CD4-positive, alpha-beta T cell treated with Interferon alpha-2 for 1 hour (primary cell): ENCODE measurements at regions not wholly inside any gene's neighbourhood (a gene's known extent, or its start where the extent isn't known, plus 50 kb on each side); places are given as distances from the start of the nearest gene placed in this dataset.
"Not testable (repeated sequence)": the region's sequence is repeated elsewhere in the genome, so short reads cannot be mapped to it uniquely, and the experiment has no call there.

Experiments
- DNase-seq, 2 donors: peaks; one replicate each; pipeline ENCODE4 v3.0.0-alpha.2; 2020 to 2022

- DNase-seq: no peak
Measured at GRCh38 chr5:98333921-98334320, 439.5 kb upstream of the RGMB start.

GRCh38 chr5:98334946-98335345 is 438.5 kb upstream of the RGMB start:
- no peak for DNase-seq

GRCh38 chr5:98339141-98339848 is 434.2 kb upstream of the RGMB start:
- no peak for DNase-seq

- no peak for DNase-seq
Measured at GRCh38 chr5:98341038-98342032, 432.1 kb upstream of the RGMB start.

GRCh38 chr5:98342958-98343660 is 430.4 kb upstream of the RGMB start:
- not testable (repeated sequence) for DNase-seq

- no peak for DNase-seq
Measured at GRCh38 chr5:98349251-98349989, 424.0 kb upstream of the RGMB start.

GRCh38 chr5:98349990-98350365 is 423.5 kb upstream of the RGMB start:
- DNase-seq: no peak

- no peak for DNase-seq
Measured at GRCh38 chr5:98354922-98355321, 418.5 kb upstream of the RGMB start.

GRCh38 chr5:98360548-98360947 is 412.9 kb upstream of the RGMB start:
- no peak for DNase-seq

GRCh38 chr5:98363157-98363556 is 410.3 kb upstream of the RGMB start:
- no peak for DNase-seq

- no peak for DNase-seq
Measured at GRCh38 chr5:98364549-98364948, 408.9 kb upstream of the RGMB start.

GRCh38 chr5:98365126-98365525 is 408.3 kb upstream of the RGMB start:
- DNase-seq: no peak

- DNase-seq: no peak
Measured at GRCh38 chr5:98368141-98368540, 405.3 kb upstream of the RGMB start.

GRCh38 chr5:98372351-98372750 is 401.1 kb upstream of the RGMB start:
- DNase-seq: no peak

GRCh38 chr5:98391921-98392625 is 381.4 kb upstream of the RGMB start:
- no peak for DNase-seq

- not testable (repeated sequence) for DNase-seq
Measured at GRCh38 chr5:98393205-98393604, 380.3 kb upstream of the RGMB start.

GRCh38 chr5:98397081-98397480 is 376.4 kb upstream of the RGMB start:
- no peak for DNase-seq

- DNase-seq: no peak
Measured at GRCh38 chr5:98398465-98398864, 375.0 kb upstream of the RGMB start.

GRCh38 chr5:98401656-98402055 is 371.8 kb upstream of the RGMB start:
- no peak for DNase-seq

GRCh38 chr5:98402130-98402529 is 371.3 kb upstream of the RGMB start:
- no peak for DNase-seq

- no peak for DNase-seq
Measured at GRCh38 chr5:98403131-98403530, 370.3 kb upstream of the RGMB start.

- DNase-seq: no peak
Measured at GRCh38 chr5:98414938-98415337, 358.5 kb upstream of the RGMB start.
